ENCODE measurements at regions not wholly inside any gene's neighbourhood (a gene's known extent, or its start where the extent isn't known, plus 50 kb on each side); places are given as distances from the start of the nearest gene placed in this dataset.

DNA sequence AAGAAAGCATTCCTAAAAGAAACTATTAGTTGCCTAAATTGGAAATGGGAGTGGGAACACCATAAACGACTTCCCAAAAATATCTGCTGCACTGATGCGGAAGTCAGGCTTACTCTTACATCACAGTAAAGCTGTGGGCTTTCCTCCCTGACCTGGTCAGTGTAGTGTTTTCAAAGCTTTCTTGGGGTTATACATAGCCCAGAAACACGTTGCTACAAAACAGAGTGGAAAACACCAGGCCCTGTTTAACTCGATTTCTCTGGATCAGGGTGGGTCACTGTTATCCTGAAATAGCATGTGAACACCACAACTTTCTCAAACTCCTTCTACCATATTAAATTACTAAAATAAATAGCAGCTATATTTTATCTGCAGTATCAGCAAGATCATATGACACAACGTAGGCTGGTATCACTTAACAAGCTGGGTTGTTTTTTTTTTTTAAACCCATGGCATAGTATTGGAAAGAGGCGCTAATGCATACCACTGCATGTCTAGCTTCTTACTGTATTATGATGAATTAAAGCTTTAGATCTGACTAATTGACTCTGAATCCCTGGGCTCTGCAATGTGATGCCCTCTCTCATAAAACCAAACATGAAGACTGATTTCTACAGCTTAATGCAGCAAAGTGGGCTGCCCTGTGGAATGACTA is 184.6 kb downstream of the TGFB2 start:
- no peaks in the 10 kb centered on the region for H3K79me2 ChIP-seq (ENCODE audit: control insufficient read depth, insufficient read depth, low read length)
- no peaks in the 10 kb centered on the region; a peak in 1 of 5 replicates for H3K27me3 ChIP-seq (ENCODE audit: control insufficient read depth in 2 of 2, insufficient read depth in 2 of 2, low read length in 2 of 2)
- FAIRE-seq, result no peak
- no TSS peak for BruUV-seq (replicated peaks)
- H3K27ac ChIP-seq (ENCODE audit: extremely low read depth, low read depth, low read length), result no peak overlapping the region
- no peaks in the 10 kb centered on the region for H4K20me1 ChIP-seq (replicated peaks; ENCODE audit: control insufficient read depth, insufficient read depth, low read length)
- TF ChIP-seq KLF6 (CRISPR knock-in tag; IDR thresholded peaks at IDR 0.05; ENCODE audit: borderline replicate concordance) (no peak), SMARCB1 (IDR thresholded peaks at IDR 0.05; ENCODE audit: insufficient read length, low read depth) (no peak)
- H3K9ac ChIP-seq (ENCODE audit: insufficient read depth in 1 of 2, low read depth in 2 of 2, low read length in 2 of 2), result no peak overlapping the region
- no peak overlapping the region for H3K4me3 ChIP-seq
- no peak for DNase-seq (ENCODE audit: extremely low read depth in 1 of 4, low spot score in 3 of 4)
- under 1% methylated on average over 6 of the region's 6 CpGs for WGBS (ENCODE audit: insufficient coverage, low coverage, missing lambda C conversion rate)
- no peak overlapping the region for H2AFZ ChIP-seq (ENCODE audit: low read depth, low read length)
- POLR2A ChIA-PET, result interaction anchor here (1.0 kb wide), 1 partner anchor 11 kb away, joined by 4 read pairs; no protein-coding TSS in a partner anchor
- no peaks in the 10 kb centered on the region for H3K9me3 ChIP-seq (replicated peaks; ENCODE audit: control insufficient read depth, insufficient read depth, low read depth, low read length)
- H3K9me1 ChIP-seq (ENCODE audit: control insufficient read depth, insufficient read depth, low read length), result no peaks in the 10 kb centered on the region
- H3K4me1 ChIP-seq (replicated peaks in 1 of 2; ENCODE audit: control insufficient read depth in 2 of 2, insufficient read depth in 2 of 2, low read length in 2 of 2), result no peaks in the 10 kb centered on the region
- CTCF ChIA-PET (ENCODE audit: low intra/inter-chr PET ratio), result no interaction called here
- intact Hi-C loops (cut with micrococcal nuclease) (no loop called here), in situ Hi-C loops (cut with MboI) (no loop called here)
- no peak overlapping the region for H3K4me2 ChIP-seq (ENCODE audit: insufficient read depth, low read length)
- ATAC-seq, result no peak
- no peaks in the 10 kb centered on the region for H3K36me3 ChIP-seq (ENCODE audit: control insufficient read depth, insufficient read depth, low read length)

DNA sequence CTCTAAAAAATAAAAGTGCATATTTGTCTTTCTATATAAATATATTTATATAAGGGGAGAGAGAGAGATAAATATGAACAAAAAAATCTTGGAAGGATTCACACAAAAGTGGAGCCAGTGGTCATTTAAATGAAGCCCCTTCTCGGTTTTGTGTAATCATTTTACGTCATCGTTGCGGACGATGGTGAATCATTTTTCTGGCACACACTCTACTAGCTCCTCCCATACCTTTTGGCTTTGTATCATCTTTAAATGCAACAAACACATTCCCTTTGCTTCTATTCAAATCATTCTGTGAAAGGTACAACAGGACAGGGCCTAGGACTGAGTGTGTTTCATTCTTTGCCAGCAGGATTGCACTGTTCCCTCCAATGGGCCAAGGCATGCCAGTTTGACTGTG is 186.8 kb downstream of the TGFB2 start:
- no peaks in the 10 kb centered on the region for H4K20me1 ChIP-seq (replicated peaks; ENCODE audit: control insufficient read depth, insufficient read depth, low read length)
- DNase-seq (ENCODE audit: extremely low read depth in 1 of 4, low spot score in 3 of 4) (no peak), FAIRE-seq (no peak), ATAC-seq (no peak)
- no peaks in the 10 kb centered on the region for H3K79me2 ChIP-seq (ENCODE audit: control insufficient read depth, insufficient read depth, low read length)
- no peaks in the 10 kb centered on the region for H3K4me1 ChIP-seq (replicated peaks in 1 of 2; ENCODE audit: control insufficient read depth in 2 of 2, insufficient read depth in 2 of 2, low read length in 2 of 2)
- CTCF ChIA-PET (ENCODE audit: low intra/inter-chr PET ratio), result no interaction called here
- in situ Hi-C loops (cut with MboI), result no loop called here
- no peak overlapping the region for H3K4me3 ChIP-seq
- no peaks in the 10 kb centered on the region for H3K9me1 ChIP-seq (ENCODE audit: control insufficient read depth, insufficient read depth, low read length)
- TF ChIP-seq CTBP1 (IDR thresholded peaks at IDR 0.05; ENCODE audit: borderline replicate concordance), result no peak
- TF ChIP-seq, protein P1, sequence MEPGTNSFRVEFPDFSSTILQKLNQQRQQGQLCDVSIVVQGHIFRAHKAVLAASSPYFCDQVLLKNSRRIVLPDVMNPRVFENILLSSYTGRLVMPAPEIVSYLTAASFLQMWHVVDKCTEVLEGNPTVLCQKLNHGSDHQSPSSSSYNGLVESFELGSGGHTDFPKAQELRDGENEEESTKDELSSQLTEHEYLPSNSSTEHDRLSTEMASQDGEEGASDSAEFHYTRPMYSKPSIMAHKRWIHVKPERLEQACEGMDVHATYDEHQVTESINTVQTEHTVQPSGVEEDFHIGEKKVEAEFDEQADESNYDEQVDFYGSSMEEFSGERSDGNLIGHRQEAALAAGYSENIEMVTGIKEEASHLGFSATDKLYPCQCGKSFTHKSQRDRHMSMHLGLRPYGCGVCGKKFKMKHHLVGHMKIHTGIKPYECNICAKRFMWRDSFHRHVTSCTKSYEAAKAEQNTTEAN (CRISPR knock-in tag; IDR thresholded peaks at IDR 0.05), result no peak
- TF ChIP-seq, protein P2, sequence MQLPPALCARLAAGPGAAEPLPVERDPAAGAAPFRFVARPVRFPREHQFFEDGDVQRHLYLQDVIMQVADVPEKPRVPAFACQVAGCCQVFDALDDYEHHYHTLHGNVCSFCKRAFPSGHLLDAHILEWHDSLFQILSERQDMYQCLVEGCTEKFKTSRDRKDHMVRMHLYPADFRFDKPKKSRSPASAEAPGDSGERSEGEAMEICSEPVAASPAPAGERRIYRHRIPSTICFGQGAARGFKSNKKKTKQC (CRISPR knock-in tag; IDR thresholded peaks at IDR 0.05), result no peak
- TF ChIP-seq, protein P3, sequence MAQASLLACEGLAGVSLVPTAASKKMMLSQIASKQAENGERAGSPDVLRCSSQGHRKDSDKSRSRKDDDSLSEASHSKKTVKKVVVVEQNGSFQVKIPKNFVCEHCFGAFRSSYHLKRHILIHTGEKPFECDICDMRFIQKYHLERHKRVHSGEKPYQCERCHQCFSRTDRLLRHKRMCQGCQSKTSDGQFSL (CRISPR knock-in tag; IDR thresholded peaks at IDR 0.05), result no peak
- TF ChIP-seq, protein P3 (tag; IDR thresholded peaks at IDR 0.05), result no peak
- TF ChIP-seq, protein P4, sequence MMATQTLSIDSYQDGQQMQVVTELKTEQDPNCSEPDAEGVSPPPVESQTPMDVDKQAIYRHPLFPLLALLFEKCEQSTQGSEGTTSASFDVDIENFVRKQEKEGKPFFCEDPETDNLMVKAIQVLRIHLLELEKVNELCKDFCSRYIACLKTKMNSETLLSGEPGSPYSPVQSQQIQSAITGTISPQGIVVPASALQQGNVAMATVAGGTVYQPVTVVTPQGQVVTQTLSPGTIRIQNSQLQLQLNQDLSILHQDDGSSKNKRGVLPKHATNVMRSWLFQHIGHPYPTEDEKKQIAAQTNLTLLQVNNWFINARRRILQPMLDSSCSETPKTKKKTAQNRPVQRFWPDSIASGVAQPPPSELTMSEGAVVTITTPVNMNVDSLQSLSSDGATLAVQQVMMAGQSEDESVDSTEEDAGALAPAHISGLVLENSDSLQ (IDR thresholded peaks at IDR 0.05), result no peak
- no peak for TF ChIP-seq LARP7 (IDR thresholded peaks at IDR 0.05)
- TF ChIP-seq BRD4 (IDR thresholded peaks at IDR 0.05), result no peak
- TF ChIP-seq EP300 (IDR thresholded peaks at IDR 0.05; ENCODE audit: low read length), result no peak
- TF ChIP-seq ZNF23 (CRISPR knock-in tag; IDR thresholded peaks at IDR 0.05), result no peak
- no peak for TF ChIP-seq MAFF (IDR thresholded peaks at IDR 0.05; ENCODE audit: low read length)
- 9% methylated on average over 5 of the region's 5 CpGs for WGBS (ENCODE audit: insufficient coverage, low coverage, missing lambda C conversion rate)
- no peak overlapping the region for H2AFZ ChIP-seq (ENCODE audit: low read depth, low read length)
- no peaks in the 10 kb centered on the region for H3K36me3 ChIP-seq (ENCODE audit: control insufficient read depth, insufficient read depth, low read length)
- H3K27ac ChIP-seq (ENCODE audit: extremely low read depth, low read depth, low read length), result no peak overlapping the region
- H3K27me3 ChIP-seq (ENCODE audit: control insufficient read depth in 2 of 2, insufficient read depth in 2 of 2, low read length in 2 of 2), result no peaks in the 10 kb centered on the region
- POLR2A ChIA-PET, result no interaction called here
- H3K4me2 ChIP-seq (ENCODE audit: insufficient read depth, low read length), result no peak overlapping the region
- H3K9me3 ChIP-seq (replicated peaks; ENCODE audit: control insufficient read depth, insufficient read depth, low read depth, low read length), result no peaks in the 10 kb centered on the region
- intact Hi-C loops (cut with micrococcal nuclease), result no loop called here
- BruUV-seq (replicated peaks), result no TSS peak
- H3K9ac ChIP-seq (ENCODE audit: insufficient read depth in 1 of 2, low read depth in 2 of 2, low read length in 2 of 2), result no peak overlapping the region
